H1 (cell line): ENCODE measurements at regions not wholly inside any gene's neighbourhood (a gene's known extent, or its start where the extent isn't known, plus 50 kb on each side); places are given as distances from the start of the nearest gene placed in this dataset.

Experiments used
- CTCF ChIA-PET: fragments of 300-600 bp; sonication (Branson Sonifier 250); formaldehyde crosslinking; loops from one replicate; lab custom pipeline; 2021; ENCODE audit not compliant: partially characterized antibody; lab: Charles Lee
- POLR2A ChIA-PET: fragments of 300-600 bp; sonication (Branson Sonifier 250); formaldehyde crosslinking; loops from one replicate; lab custom pipeline; 2021; ENCODE audit warnings: inconsistent platforms; ENCODE audit not compliant: partially characterized antibody; lab: Charles Lee
- DNase-seq, 2 experiments: peaks; one replicate each; pipeline versions ENCODE4 v3.0.0 to v3.0.0-alpha.2; 2010 to 2022; ENCODE audit warnings: low spot score in 2 of 2, low read depth in 1 of 2, mixed read lengths in 1 of 2
- FAIRE-seq: peaks from 2 replicates; lab custom pipeline; 2011; peaks lifted over from hg19 to GRCh38; lab: Jason Lieb, UNC
- H2AFZ ChIP-seq: 2 replicates; pipeline ENCODE4 v1.8.1; 2012; ENCODE audit warnings: low read length, inconsistent platforms
- H2AK5ac ChIP-seq: 2 replicates; pipeline ENCODE4 v1.6.1; 2013; ENCODE audit warnings: low read depth, low read length
- H2BK120ac ChIP-seq: replicated peaks from 2 replicates; pipeline ENCODE3; 2013; ENCODE audit warnings: low read depth, low read length, inconsistent platforms
- H2BK12ac ChIP-seq: 2 replicates; pipeline ENCODE4 v1.6.1; 2013; ENCODE audit warnings: low read depth, low read length
- H2BK15ac ChIP-seq: 2 replicates; pipeline ENCODE4 v1.6.1; 2013; ENCODE audit warnings: low read length
- H2BK20ac ChIP-seq: 2 replicates; pipeline ENCODE4 v1.6.1; 2013; ENCODE audit warnings: low read length
- H2BK5ac ChIP-seq: 2 replicates; pipeline ENCODE4 v1.6.1; 2013; ENCODE audit warnings: low read depth, low read length
- H3K14ac ChIP-seq: 2 replicates; pipeline ENCODE4 v1.6.1; 2013; ENCODE audit warnings: inconsistent platforms; ENCODE audit not compliant: insufficient read length
- H3K18ac ChIP-seq: 2 replicates; pipeline ENCODE4 v1.6.1; 2013; ENCODE audit warnings: low read length; ENCODE audit errors: extremely low read depth
- H3K23ac ChIP-seq: 2 replicates; pipeline ENCODE4 v1.6.1; 2013; ENCODE audit warnings: inconsistent platforms; ENCODE audit not compliant: insufficient read length
- H3K23me2 ChIP-seq: 2 replicates; pipeline ENCODE4 v1.6.1; 2013; ENCODE audit warnings: low read depth, low read length
- H3K27ac ChIP-seq: 2 replicates; pipeline ENCODE4 v1.6.1; 2011; ENCODE audit warnings: low read depth, low read length, inconsistent platforms
- H3K27me3 ChIP-seq, 4 experiments: replicated peaks in 1 of 4; 1 replicate in 1 of 4; 2 replicates in 3 of 4; pipeline versions ENCODE4 v1.6.1 to v1.8.1; 2011 to 2013; ENCODE audit warnings: low read length in 3 of 4, mild to moderate bottlenecking in 3 of 4, inconsistent platforms in 2 of 4, mixed read lengths in 2 of 4, moderate library complexity in 1 of 4; ENCODE audit not compliant: control insufficient read depth in 3 of 4, insufficient read depth in 3 of 4; ENCODE audit errors: extremely low read depth in 1 of 4
- H3K36me3 ChIP-seq, 4 experiments: 2 replicates each; pipeline versions ENCODE4 v1.6.1 to v1.8.1; 2011 to 2013; ENCODE audit warnings: mild to moderate bottlenecking in 4 of 4, low read length in 3 of 4, moderate library complexity in 2 of 4, control low read depth in 1 of 4, inconsistent platforms in 1 of 4; ENCODE audit not compliant: insufficient read depth in 4 of 4, control insufficient read depth in 2 of 4
- H3K4ac ChIP-seq: replicated peaks from 2 replicates; pipeline ENCODE3; 2013; ENCODE audit warnings: low read length, low read depth, mixed read lengths, inconsistent platforms; ENCODE audit not compliant: insufficient read length
- H3K4me1 ChIP-seq, 4 experiments: replicated peaks in 1 of 4; 1 replicate in 1 of 4; 2 replicates in 3 of 4; pipeline versions ENCODE4 v1.6.1 to v1.8.1; 2011 to 2013; ENCODE audit warnings: low read length in 3 of 4, inconsistent platforms in 2 of 4, mixed read lengths in 1 of 4; ENCODE audit not compliant: insufficient read depth in 4 of 4, control insufficient read depth in 3 of 4
- H3K4me2 ChIP-seq, 2 experiments: 2 replicates each; pipeline versions ENCODE4 v1.6.1 to v1.8.1; 2011 to 2013; ENCODE audit warnings: low read depth in 2 of 2, low read length in 2 of 2, control low read depth in 1 of 2, inconsistent platforms in 1 of 2, mild to moderate bottlenecking in 1 of 2; ENCODE audit not compliant: insufficient read depth in 1 of 2
- H3K4me3 ChIP-seq, 4 experiments: fragments of 200-600, 300-600 bp in 1 of 4; sonication (generic), shearing (Covaris generic), sonication (Bioruptor Twin) in 1 of 4; 2 replicates each; pipeline versions ENCODE4 v1.5.1 to v1.8.1; 2011 to 2016; ENCODE audit warnings: low read length in 4 of 4, low read depth in 3 of 4, control low read depth in 2 of 4, inconsistent platforms in 2 of 4, mild to moderate bottlenecking in 2 of 4, mixed read lengths in 1 of 4, moderate library complexity in 1 of 4; ENCODE audit not compliant: insufficient read depth in 2 of 4; ENCODE audit errors: extremely low read depth in 1 of 4
- H3K56ac ChIP-seq: replicated peaks from 2 replicates; pipeline ENCODE3; 2013; ENCODE audit warnings: low read depth, mild to moderate bottlenecking, mixed read lengths, low read length, inconsistent platforms; ENCODE audit not compliant: insufficient read length
- H3K79me1 ChIP-seq: 2 replicates; pipeline ENCODE4 v1.6.1; 2013; ENCODE audit warnings: low read depth, low read length, control low read depth
- H3K79me2 ChIP-seq, 2 experiments: 2 replicates each; pipeline versions ENCODE4 v1.6.1 to v1.8.1; 2012 to 2013; ENCODE audit warnings: low read length in 2 of 2, mild to moderate bottlenecking in 2 of 2, inconsistent platforms in 1 of 2; ENCODE audit not compliant: insufficient read depth in 2 of 2, control insufficient read depth in 1 of 2
- H3K9ac ChIP-seq, 4 experiments: replicated peaks in 1 of 4; 1 replicate in 1 of 4; 2 replicates in 3 of 4; pipeline versions ENCODE4 v1.6.1 to v1.8.1; 2011 to 2013; ENCODE audit warnings: low read depth in 3 of 4, low read length in 3 of 4, control low read depth in 2 of 4, mild to moderate bottlenecking in 2 of 4, moderate library complexity in 2 of 4, inconsistent platforms in 1 of 4; ENCODE audit errors: extremely low read depth in 1 of 4
- H3K9me3 ChIP-seq, 2 experiments: 2 replicates each; pipeline versions ENCODE4 v1.6.1 to v1.8.1; 2012 to 2013; ENCODE audit warnings: mild to moderate bottlenecking in 2 of 2, moderate library complexity in 2 of 2, control low read depth in 1 of 2, inconsistent platforms in 1 of 2, low read depth in 1 of 2, low read length in 1 of 2, mixed read lengths in 1 of 2; ENCODE audit not compliant: insufficient read depth in 2 of 2
- H4K20me1 ChIP-seq, 2 experiments: replicated peaks in 1 of 2; 2 replicates each; pipeline versions ENCODE3 to v1.8.1; 2011 to 2013; ENCODE audit warnings: inconsistent platforms in 2 of 2, low read length in 2 of 2, mild to moderate bottlenecking in 1 of 2; ENCODE audit not compliant: insufficient read depth in 2 of 2, control insufficient read depth in 1 of 2
- H4K5ac ChIP-seq: 2 replicates; pipeline ENCODE4 v1.6.1; 2013; ENCODE audit warnings: low read length, low read depth, mixed read lengths, inconsistent platforms; ENCODE audit not compliant: insufficient read length
- H4K8ac ChIP-seq: 2 replicates; pipeline ENCODE4 v1.8.0; 2013; ENCODE audit warnings: mild to moderate bottlenecking, moderate library complexity, low read length, inconsistent platforms; ENCODE audit not compliant: insufficient read depth; ENCODE audit errors: extremely low read depth
- H4K91ac ChIP-seq: replicated peaks from 2 replicates; pipeline ENCODE3; 2013; ENCODE audit warnings: low read length, mixed read lengths, inconsistent platforms; ENCODE audit not compliant: insufficient read length
- CHD7 ChIP-seq: fragments of 300-600 bp; sonication (generic); IDR thresholded peaks from 2 replicates; pipeline ENCODE4 v1.7.1; 2012; ENCODE audit warnings: low read length, moderate library complexity, mild to moderate bottlenecking, inconsistent platforms; ENCODE audit not compliant: insufficient replicate concordance
- WGBS, 2 experiments: shearing (Covaris generic) in 1 of 2; methylation state at CpG; one replicate each; pipeline versions ENCODE4 v1.1.6 to v1.1.7; 2013 to 2015; ENCODE audit warnings: low lambda C conversion rate in 2 of 2, mixed read lengths in 2 of 2, inconsistent platforms in 1 of 2, low coverage in 1 of 2, missing lambda C conversion rate in 1 of 2; ENCODE audit not compliant: insufficient replicate concordance in 2 of 2, insufficient coverage in 1 of 2, insufficient read length in 1 of 2; ENCODE audit errors: extremely low coverage in 1 of 2, missing lambda C conversion rate in 1 of 2; 5-methylcytosine and 5-hydroxymethylcytosine counted together

- Histone ChIP-seq H2AK5ac (no peak overlapping the region), H3K14ac (no peak overlapping the region), H3K36me3 (no peaks in the 10 kb centered on the region), H3K23me2 (no peaks in the 10 kb centered on the region), H3K9me3 (peaks cover 10% of the 10 kb centered on the region in 2 experiments; a peak in 3 of 4 replicates), H2BK15ac (no peak overlapping the region), H2BK12ac (no peak overlapping the region), H3K79me1 (no peaks in the 10 kb centered on the region), H3K4ac (no peak overlapping the region), H3K79me2 (no peaks in the 10 kb centered on the region), H3K27ac (no peak overlapping the region), H3K23ac (no peak overlapping the region), H4K20me1 (no peaks in the 10 kb centered on the region), H2BK20ac (no peak overlapping the region), H3K4me2 (no peak overlapping the region), H4K91ac (no peak overlapping the region), H3K27me3 (no peaks in the 10 kb centered on the region), H3K4me3 (no peak overlapping the region), H2BK120ac (no peak overlapping the region), H3K4me1 (no peaks in the 10 kb centered on the region), H4K5ac (no peak overlapping the region), H3K9ac (no peak overlapping the region), H4K8ac (no peak overlapping the region), H3K18ac (no peak overlapping the region), H2AFZ (no peak overlapping the region), H3K56ac (no peak overlapping the region), H2BK5ac (no peak overlapping the region)
- DNase-seq: no peak
- ChIA-PET POLR2A (no interaction called here), CTCF (no interaction called here)
- no peak for FAIRE-seq
- WGBS, 2 experiments: 78% methylated on average over 1 of the region's 1 CpG; no CpG with 5 or more reads in 1 of the 2 experiments
- TF ChIP-seq CHD7: no peak
Observed at GRCh38 chr17:37859451-37859850, 64.8 kb upstream of the TBC1D3K start.
